ENCODE measurements at regions not wholly inside any gene's neighbourhood (a gene's known extent, or its start where the extent isn't known, plus 50 kb on each side); places are given as distances from the start of the nearest gene placed in this dataset.

DNA sequence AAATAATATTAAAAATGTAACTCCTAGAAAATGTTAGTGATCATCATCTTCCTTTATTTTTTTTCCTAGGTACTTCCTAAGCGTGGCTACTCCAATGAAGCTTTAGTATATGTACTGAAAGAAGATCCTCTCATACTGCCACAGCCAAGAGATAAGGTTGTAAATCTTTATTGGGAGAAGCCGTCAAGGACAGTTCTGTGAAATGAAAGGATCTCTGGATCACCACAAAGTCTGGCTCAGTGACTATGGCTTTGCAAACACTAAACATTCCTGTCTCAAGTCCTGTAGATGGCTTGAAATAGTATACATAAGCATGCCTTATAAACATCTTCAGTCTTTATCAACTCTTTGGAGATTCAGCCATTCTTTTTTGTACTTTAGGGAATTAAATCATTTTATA lies 61.2 kb upstream of the DPH5 start:
- no peak for TF ChIP-seq EZH2 (IDR thresholded peaks at IDR 0.05)
- TF ChIP-seq CTCF (IDR thresholded peaks at IDR 0.05), result no peak
- no peak for TF ChIP-seq EZH2phosphoT487 (IDR thresholded peaks at IDR 0.05)

Measured in neural progenitor cell (in vitro differentiated cells).